Panc1 (cell line): ENCODE measurements at regions not wholly inside any gene's neighbourhood (a gene's known extent, or its start where the extent isn't known, plus 50 kb on each side); places are given as distances from the start of the nearest gene placed in this dataset.

Experiments used
- ATAC-seq: fragments of 200-7000 bp; cut with Tn5 transposase; 2 replicates; pipeline ENCODE4 v1.9.1; 2020; ENCODE audit warnings: mild to moderate bottlenecking, moderate library complexity
- BruUV-seq: library from RNA; stranded (reverse); fragments of 400-500 nt; replicated peaks from 2 replicates; lab custom pipeline; 2021; lab: Mats Ljungman, UMichigan
- CTCF ChIA-PET: fragments of 300-600 bp; sonication (Branson Sonifier 250); formaldehyde crosslinking; loops from one replicate; lab custom pipeline; 2022; ENCODE audit warnings: antibody characterized with exemption; lab: Charles Lee
- POLR2A ChIA-PET: fragments of 300-600 bp; sonication (Branson Sonifier 250); formaldehyde crosslinking; loops from one replicate; lab custom pipeline; 2022; ENCODE audit warnings: antibody characterized with exemption; lab: Charles Lee
- DNase-seq: peaks from one replicate; pipeline ENCODE4 v3.0.0-alpha.2; 2010; ENCODE audit warnings: low read depth, low spot score
- H3K27ac ChIP-seq: 2 replicates; pipeline ENCODE4 v1.5.1; 2011; ENCODE audit warnings: mild to moderate bottlenecking, low read length, inconsistent platforms
- H3K27me3 ChIP-seq: fragments of 200-500 bp; sonication (Bioruptor generic); 2 replicates; pipeline ENCODE4 v1.6.0; 2014; ENCODE audit warnings: low read length, inconsistent platforms; ENCODE audit not compliant: control insufficient read depth, insufficient read depth
- H3K36me3 ChIP-seq: fragments of 200-500 bp; sonication (Bioruptor generic); 2 replicates; pipeline ENCODE4 v1.5.1; 2014; ENCODE audit warnings: inconsistent platforms, mild to moderate bottlenecking, low read length, moderate library complexity; ENCODE audit not compliant: control insufficient read depth, insufficient read depth
- H3K4me1 ChIP-seq: 2 replicates; pipeline ENCODE4 v1.5.1; 2011; ENCODE audit warnings: inconsistent platforms, mild to moderate bottlenecking, low read length, moderate library complexity; ENCODE audit not compliant: control insufficient read depth, insufficient read depth
- H3K4me3 ChIP-seq, 2 experiments: 2 replicates each; pipeline ENCODE4 v1.5.1; 2011 to 2012; ENCODE audit warnings: low read depth in 2 of 2, low read length in 2 of 2, mild to moderate bottlenecking in 2 of 2, inconsistent platforms in 1 of 2, moderate library complexity in 1 of 2
- H3K9me3 ChIP-seq: fragments of 200-500 bp; sonication (Bioruptor generic); 2 replicates; pipeline ENCODE4 v1.5.1; 2014; ENCODE audit warnings: low read depth, mild to moderate bottlenecking, inconsistent platforms, low read length, moderate library complexity; ENCODE audit not compliant: control insufficient read depth, insufficient read depth
- CTCF ChIP-seq: fragments of 450-650 bp; IDR thresholded peaks from 2 replicates; pipeline ENCODE4 v1.5.1; 2017; ENCODE audit warnings: mild to moderate bottlenecking
- POLR2AphosphoS5 ChIP-seq: IDR thresholded peaks from 2 replicates; pipeline ENCODE4 v1.6.1; 2012; ENCODE audit warnings: mild to moderate bottlenecking, low read depth, low read length, moderate library complexity
- REST ChIP-seq, 2 experiments: IDR thresholded peaks; 2 replicates each; pipeline ENCODE4 v1.6.1; 2011 to 2012; ENCODE audit warnings: low read depth in 2 of 2, control low read depth in 1 of 2, low read length in 1 of 2, mild to moderate bottlenecking in 1 of 2, moderate library complexity in 1 of 2; ENCODE audit not compliant: insufficient read depth in 1 of 2
- SIN3A ChIP-seq: IDR thresholded peaks from 2 replicates; pipeline ENCODE4 v1.6.1; 2012; ENCODE audit warnings: low read depth, mild to moderate bottlenecking, low read length, moderate library complexity, borderline replicate concordance; ENCODE audit not compliant: insufficient read depth
- TCF7L2 ChIP-seq: IDR thresholded peaks from 2 replicates; pipeline ENCODE4 v1.6.1; 2011; ENCODE audit warnings: mild to moderate bottlenecking, low read depth, low read length, inconsistent platforms
- in situ Hi-C: cut with HindIII; loops from 2 replicates; pipeline ENCODE4 v1.10.0; 2016; ENCODE audit warnings: low sequenced_read_pairs, low pct_unique_long_range_greater_than_20kb
- intact Hi-C: fragments of 100-400 bp; cut with micrococcal nuclease; formaldehyde crosslinking; loops from one replicate; pipeline ENCODE4 v1.10.0; 2022; ENCODE audit not compliant: unreplicated experiment

- no peaks in the 10 kb centered on the region for H3K36me3 ChIP-seq
- ATAC-seq (no peak; the same call in 1 of the 2 replicates), DNase-seq (no peak)
- ChIA-PET POLR2A (no interaction called here), CTCF (no interaction called here)
- no peak overlapping the region for H3K27ac ChIP-seq
- no peaks in the 10 kb centered on the region for H3K4me1 ChIP-seq
- peaks cover 4% of the 10 kb centered on the region; the same call in 1 of the 2 replicates for H3K27me3 ChIP-seq
- intact Hi-C loops, result no loop called here
- no TSS peak for BruUV-seq
- in situ Hi-C loops, result no loop called here
- TF ChIP-seq POLR2AphosphoS5, result no peak
- no peak for TF ChIP-seq TCF7L2
- no peak for TF ChIP-seq SIN3A
- H3K4me3 ChIP-seq, result no peak overlapping the region
- no peaks in the 10 kb centered on the region for H3K9me3 ChIP-seq
Observed at GRCh38 chr10:118939211-118940007, 90.1 kb upstream of the NANOS1 start.

- BruUV-seq, result no TSS peak
- Histone ChIP-seq H3K4me3 (no peak overlapping the region), H3K4me1 (no peaks in the 10 kb centered on the region), H3K9me3 (no peaks in the 10 kb centered on the region), H3K36me3 (no peaks in the 10 kb centered on the region), H3K27ac (no peak overlapping the region), H3K27me3 (peaks cover 2% of the 10 kb centered on the region; the same call in 1 of the 2 replicates)
- intact Hi-C loops (no loop called here), in situ Hi-C loops (no loop called here)
- TF ChIP-seq SIN3A, result no peak
- TF ChIP-seq TCF7L2, result no peak
- no peak for TF ChIP-seq POLR2AphosphoS5
- TF ChIP-seq CTCF, result no peak
- TF ChIP-seq REST (IDR thresholded peaks at IDR 0.05; ENCODE audit: insufficient read depth in 1 of 2, low read depth in 2 of 2, low read length in 1 of 2), result no peak
- CTCF ChIA-PET, result no interaction called here
- ATAC-seq, result no peak
- POLR2A ChIA-PET, result no interaction called here
- no peak for DNase-seq
Observed at GRCh38 chr10:118940386-118940785, 89.1 kb upstream of the NANOS1 start.

- intact Hi-C loops (no loop called here), in situ Hi-C loops (no loop called here)
- no TSS peak for BruUV-seq
- Histone ChIP-seq H3K4me1 (0 out of 2 replicates have a peak, but pooled peaks cover 2% of the 10 kb centered on the region), H3K36me3 (no peaks in the 10 kb centered on the region), H3K4me3 (no peak overlapping the region), H3K9me3 (no peaks in the 10 kb centered on the region), H3K27ac (no peak overlapping the region), H3K27me3 (no peaks in the 10 kb centered on the region)
- ChIA-PET CTCF (no interaction called here), POLR2A (no interaction called here)
- DNase-seq (no peak), ATAC-seq (no peak)
- no peak for TF ChIP-seq SIN3A
- no peak for TF ChIP-seq REST (IDR thresholded peaks at IDR 0.05; ENCODE audit: insufficient read depth in 1 of 2, low read depth in 2 of 2, low read length in 1 of 2)
- no peak for TF ChIP-seq CTCF
- no peak for TF ChIP-seq POLR2AphosphoS5
- no peak for TF ChIP-seq TCF7L2
Observed at GRCh38 chr10:118943253-118943652, 86.3 kb upstream of the NANOS1 start.
